Pulmonary artery endothelial cell (primary cell): ENCODE measurements at regions not wholly inside any gene's neighbourhood (a gene's known extent, or its start where the extent isn't known, plus 50 kb on each side); places are given as distances from the start of the nearest gene placed in this dataset.

ENCODE experiments used
- DNase-seq: peaks from one replicate; pipeline ENCODE4 v3.0.0-alpha.2; 2011; ENCODE audit warnings: low read depth, low spot score

DNA sequence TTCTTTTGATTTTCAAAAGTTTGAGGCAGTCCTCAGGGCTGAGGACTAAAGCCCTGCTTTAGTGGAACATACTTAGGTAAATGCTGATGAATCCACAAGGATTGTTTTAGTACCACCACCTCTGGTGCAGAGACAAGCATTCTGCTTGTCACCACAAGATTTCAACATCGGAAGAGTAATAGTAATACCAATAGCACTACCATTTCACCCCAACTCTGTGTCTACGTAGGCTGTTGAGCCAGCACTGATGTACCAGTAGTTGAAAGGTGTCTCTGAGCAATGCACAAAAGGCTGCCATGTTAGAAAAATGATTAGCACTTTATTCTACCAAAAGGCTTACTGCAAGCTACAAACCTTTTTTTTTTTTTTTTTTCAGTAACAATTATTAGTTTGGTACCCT lies 213.2 kb upstream of the SLC24A2 start:
- DNase-seq, result no peak

DNA sequence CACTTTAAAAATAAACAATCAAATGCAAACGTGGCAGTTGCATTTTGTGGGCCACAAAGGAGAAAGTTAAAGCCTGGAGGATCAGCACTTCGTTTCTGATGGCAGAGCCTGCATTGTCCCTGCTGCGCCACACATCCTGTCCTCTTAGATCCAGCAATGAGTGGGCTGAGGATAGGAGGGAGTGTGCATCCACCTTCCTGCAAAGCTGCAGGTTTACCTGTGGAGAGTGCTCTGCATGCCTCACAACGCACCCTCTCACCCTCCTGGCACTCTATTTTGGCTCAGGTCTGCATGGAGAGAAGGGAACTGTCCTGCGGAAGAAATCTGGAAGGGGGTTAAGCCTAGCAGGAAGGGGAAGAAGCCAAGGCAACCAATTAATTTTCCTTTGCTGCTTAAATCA lies 212.2 kb upstream of the SLC24A2 start:
- DNase-seq, result no peak

DNA sequence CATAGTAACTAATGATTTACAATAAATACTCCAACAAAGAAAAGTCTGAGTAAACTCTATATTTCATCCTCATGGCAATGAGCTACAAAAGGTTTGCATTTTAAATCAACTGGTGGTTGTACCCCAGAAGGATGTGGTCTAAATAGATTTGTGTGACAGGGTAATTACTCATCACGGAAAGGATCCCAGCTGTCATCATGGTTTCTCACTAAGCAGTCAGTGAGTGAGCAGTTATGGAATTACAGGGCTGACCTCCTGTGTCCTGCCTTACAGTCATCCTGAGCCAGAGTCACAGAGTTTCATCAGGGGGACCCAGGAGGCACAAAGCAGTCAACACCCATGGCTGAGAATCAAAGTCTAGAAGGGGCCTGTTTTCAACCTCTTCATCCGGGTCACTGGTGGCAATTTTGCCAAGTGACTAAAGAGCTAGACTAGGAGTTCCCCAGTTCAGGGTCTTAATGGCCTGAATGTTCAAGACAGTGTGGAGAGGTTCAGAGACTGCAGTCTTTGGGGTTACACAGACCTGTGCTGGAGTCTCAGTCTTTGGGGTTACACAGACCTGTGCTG lies 210.7 kb upstream of the SLC24A2 start:
- peak; percentile 22 for DNase-seq

DNA sequence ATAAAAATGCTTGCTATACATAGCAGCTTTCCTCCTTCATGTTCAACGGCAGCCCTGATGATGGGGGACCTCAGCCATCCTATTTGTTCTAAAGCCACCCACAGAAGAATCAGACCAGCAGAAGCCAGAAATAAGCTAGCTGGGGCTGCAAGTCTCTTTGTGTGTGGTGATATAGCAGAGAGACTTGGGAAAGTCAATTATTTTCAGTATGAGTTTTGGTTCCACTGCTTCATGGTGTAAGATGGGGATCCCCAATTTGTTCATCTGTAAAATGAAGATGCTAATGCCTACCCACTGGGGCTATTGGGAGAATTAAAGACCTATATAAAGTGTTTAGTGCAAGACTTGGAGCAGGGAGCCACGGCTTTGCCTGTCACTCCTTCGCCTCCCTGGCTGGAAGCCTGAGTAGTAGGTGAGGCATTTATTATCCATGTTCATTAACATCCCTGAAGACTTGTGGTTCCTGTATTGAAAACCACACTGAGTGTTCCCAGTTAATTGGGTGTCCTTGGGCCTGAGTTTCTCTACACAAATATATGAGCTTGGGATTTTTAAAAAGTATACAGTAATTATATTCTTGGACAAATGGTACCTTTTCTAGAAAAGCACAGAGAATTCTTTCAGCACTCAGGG lies 210.1 kb upstream of the SLC24A2 start:
- DNase-seq, result no peak

DNA sequence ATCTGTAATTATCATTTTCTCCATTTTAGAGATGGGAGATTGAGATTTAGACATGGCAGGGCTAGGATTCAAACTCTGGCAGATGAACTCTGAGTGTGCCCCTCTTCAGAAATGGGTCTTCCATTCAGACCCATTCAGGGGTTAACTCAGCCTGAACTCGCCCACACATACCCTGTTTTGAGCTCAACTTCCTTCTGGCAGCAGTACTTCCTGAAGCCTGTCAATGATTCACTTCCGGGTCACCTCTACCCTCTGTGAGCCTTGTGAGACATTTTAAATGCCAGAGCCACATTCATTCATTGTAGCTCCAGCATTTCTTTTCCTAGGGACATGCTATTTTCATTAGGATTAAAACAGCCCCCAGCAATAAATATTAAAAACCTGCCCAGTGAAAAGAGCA lies 209.3 kb upstream of the SLC24A2 start:
- DNase-seq, result peak; percentile 29

DNA sequence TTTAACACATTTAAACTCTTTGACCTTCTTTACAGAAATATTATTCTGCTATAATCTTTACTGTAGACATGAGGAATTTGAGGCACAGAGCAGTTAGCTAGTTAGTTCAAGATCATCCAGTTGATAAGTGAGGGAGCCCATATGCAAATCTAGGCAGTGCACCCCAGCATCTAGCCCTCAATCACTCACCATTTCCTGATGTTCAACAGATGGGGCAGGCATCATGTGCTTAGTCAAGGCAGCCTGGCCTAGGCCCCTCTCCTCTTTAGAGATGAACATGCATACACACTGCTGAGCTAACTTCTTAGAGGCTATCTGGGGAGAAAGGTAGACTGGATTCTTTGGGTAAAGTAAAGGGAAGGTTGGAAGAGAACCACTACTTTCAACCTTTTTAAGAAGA lies 206.8 kb upstream of the SLC24A2 start:
- no peak for DNase-seq

DNA sequence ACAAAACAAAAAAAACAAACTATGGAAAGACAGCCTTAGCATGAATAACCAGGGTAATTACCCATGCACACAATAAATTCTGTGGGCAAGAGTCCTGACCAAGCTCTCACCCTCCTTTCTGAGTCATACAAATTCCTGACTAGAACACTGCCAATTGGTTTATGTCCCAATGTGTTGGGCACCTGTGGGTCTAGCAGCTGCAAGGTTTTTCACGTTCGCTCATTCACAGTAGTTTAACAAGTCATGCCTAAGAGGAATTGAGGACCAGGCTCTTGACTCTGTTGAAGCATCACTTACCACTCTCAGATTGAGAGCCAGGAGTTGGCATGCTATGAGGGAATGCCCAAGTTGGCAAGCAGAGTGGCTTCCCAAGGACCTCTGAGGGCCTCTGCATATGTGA lies 205.5 kb upstream of the SLC24A2 start:
- no peak for DNase-seq

DNA sequence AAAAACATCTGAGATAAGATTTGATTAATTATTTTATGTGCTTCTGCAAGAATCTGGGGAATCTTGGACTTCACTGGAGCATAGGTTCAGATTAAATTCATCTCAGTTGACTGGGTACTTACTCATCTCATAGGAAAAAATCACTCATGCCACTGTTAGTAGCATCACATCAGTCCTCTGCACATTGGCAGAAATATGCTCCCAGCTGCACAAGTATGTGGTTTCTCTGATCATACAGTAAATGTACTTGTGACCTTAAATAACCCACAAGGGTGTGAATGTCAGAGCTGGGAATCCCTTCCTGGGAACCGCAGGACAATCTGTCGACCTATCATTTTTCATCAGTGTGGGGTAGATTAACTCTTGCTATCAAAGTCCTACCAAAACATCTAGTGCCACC lies 203.7 kb upstream of the SLC24A2 start:
- no peak for DNase-seq

DNA sequence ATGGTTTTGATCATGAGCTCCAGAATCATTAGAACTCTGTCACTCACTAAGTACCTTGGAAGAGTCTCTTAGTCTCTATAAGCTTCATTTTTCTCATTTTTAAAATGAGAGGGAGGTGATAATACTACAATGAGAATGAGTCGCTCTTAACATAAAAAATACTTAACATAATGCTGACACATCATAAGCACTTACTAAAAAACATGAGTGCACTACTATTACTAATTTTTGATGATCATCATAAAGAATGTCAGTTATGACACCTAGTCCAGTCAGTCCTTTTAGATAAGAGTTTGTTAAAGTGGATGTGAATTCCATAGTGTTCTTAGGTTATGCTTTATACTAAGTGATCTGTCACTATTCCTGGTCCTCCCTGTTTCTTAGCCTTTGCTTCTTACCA lies 200.4 kb upstream of the SLC24A2 start:
- DNase-seq, result no peak

DNA sequence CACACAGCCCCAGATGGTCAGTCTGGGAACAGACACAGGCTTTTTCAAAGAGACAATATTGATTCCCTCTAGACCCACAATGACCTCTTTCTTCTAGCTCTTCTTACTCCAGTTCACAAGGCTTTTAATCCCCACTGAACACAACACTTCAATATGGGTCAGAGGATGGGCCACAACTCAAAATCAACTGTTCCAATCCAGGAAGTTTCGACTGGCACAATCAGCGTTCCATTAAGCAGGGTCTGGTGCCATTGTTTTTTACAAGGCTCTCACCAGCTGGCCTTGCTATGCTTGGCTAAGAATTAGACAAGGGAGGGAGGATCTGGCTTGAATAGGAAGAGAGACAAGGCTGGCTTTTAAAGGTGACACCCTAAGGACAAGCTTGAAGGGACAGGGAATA lies 199.4 kb upstream of the SLC24A2 start:
- no peak for DNase-seq

DNA sequence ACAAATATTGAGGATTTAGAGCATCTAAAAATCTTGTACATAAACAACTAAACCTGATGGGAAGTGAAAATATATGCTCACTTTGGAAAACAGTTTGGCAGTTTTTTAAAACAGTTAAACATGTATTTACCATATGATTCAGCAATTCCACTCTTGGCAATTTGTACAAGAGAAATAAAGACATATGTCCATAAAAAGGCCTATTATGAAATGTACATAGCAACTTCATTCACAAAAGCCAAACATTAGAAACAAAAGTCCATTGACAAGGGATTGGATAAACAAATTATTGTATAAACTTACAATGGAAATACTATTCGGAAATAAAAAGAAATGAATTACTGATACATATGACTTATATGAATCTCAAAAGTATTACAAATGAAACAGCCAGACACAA lies 196.2 kb upstream of the SLC24A2 start:
- no peak for DNase-seq

DNA sequence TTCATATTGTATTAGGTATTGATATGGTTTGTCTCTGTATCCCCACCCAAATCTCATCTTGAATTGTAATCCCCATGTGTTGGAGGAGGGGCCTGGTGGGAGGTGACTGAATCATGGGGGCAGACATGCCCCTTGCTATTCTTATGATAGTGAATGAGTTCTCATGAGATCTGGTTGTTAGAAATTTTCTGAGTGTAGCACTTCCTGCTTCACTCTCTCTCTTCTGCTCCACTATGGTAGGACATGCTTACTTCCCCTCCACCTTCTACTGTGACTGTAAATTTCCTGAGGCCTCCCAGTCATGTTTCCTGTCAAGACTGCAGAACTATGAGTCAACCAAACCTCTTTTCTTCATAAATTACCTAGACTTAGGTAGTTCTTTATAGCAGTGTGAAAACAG lies 187.4 kb upstream of the SLC24A2 start:
- peak; percentile 29 for DNase-seq

DNA sequence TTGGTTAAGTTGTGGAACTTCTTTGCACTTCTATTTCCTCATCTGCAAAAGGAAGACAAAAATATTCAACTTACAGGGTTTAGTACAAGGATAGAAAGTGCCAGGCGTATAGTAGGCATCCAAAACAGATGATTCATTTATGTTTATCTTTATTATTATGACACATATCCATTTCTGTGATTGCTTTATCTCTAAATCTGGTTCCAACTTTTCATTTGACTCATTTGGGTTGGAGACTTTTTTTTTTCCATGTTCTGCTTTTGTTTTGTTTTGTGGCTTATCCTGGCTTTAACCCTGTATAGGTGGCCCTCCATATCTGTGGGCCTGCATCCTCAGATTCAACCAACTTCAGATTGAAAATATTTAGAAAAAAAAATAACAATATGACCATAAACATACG lies 186.7 kb upstream of the SLC24A2 start:
- no peak for DNase-seq

DNA sequence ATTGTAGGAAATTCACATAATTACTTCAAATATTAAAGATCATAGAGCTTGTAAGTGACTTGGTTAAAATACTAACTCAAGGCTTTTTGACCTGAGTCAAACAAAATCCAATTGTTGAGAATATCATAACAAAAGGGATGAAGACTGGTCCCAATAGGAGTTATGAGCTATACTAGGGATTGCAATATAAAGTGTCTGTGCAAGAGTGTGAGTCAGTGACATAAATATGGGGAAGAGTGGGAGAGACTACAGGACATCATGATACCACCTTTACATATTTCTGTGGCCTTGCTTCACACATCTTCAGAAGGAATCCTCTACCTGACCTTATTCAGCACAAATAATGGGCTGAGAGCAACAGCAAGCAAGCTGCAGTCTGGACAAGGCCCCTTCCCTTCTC lies 180.9 kb upstream of the SLC24A2 start:
- DNase-seq, result no peak

DNA sequence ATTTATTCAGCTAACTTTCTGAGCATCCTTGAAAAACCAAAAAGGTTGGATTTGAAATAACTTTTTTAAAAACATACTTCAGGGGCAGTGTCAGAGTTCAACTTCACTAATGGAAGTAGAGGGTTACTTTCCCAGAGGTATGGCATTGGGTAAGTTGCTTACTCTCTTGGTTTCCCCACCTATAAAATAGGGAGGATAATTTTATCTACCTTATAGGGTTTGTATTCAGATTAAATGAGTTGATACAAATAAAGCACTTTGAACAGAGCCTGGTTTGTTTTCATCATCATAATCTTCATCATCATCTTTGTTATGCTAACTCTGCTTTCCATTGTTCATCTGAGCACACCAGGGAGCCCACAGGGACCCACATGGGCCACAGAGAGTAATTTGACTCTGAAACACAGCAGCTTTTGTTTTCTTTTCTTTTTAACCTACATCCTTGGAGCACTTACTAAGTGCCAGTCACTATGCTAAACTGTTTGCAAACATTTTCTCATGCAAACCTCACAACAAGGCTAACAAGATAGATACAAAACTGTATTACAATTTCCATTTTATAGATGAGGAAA lies 179.1 kb upstream of the SLC24A2 start:
- no peak for DNase-seq

DNA sequence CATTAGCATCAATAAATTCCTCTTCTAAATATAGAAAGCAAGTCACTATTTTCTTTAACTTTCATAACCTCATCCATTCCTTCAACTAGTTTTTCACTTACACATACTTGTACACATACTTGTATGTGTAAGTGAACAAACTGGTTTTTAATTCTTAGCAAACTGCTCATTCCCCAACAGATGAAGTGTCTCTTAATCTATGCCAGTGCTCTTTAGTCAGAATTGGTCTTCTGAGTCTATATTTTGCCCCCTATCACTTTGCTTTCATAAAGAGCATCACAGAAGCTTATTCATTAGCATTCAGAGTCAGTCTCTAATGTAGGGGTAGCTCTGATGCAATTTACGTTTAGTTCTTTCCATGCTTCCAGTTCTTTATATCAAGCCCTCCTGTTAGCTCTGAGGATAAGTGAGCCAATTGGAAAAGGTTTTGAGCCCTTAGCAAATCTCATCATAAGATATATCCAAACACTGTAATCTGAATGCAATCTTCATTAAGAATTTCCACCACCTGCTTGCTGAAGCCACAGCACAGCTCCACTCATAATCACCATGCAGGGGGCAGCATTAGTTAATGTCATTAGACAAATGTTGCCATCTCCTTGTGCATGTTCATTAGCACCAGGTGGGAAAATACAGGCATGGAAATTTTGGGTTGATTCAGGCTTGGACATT lies 178.5 kb upstream of the SLC24A2 start:
- no peak for DNase-seq

DNA sequence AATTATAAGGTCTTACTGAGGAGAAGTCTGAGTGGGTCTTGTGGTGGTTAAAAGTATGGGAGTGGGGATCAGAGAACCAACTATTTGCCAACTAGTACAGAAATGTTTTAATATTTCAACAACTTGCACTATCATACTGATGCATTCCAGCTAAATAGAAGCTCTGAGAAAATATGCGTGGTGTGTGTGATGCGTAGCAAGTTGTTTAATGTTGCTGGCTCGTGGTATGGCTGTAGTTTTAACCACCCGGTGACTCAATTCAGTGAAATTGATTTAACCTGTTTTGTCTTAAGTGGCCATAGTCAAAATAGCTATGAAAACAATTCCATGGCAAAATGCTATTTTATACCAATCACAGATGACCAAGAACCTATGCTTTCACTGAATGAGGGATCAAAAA lies 176.5 kb upstream of the SLC24A2 start:
- no peak for DNase-seq

DNA sequence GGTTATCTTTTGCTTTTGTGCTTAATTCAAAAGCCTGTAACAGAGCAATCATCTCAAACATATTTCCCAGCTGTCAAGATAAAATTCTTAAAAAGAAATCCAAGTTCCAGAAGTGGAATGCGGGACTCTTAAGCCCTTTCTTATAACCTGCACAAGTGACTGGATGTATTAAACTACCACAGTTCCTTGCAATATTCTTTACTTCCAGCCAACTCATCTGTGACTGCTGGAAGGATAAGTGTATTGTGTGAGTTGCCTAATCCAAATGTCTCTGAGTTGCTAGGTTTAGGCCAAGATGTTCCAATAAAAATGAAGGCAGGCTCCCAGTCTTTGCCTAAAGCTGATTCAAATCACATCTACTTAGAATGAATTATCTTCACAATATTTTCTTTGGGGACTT lies 159.2 kb upstream of the SLC24A2 start:
- DNase-seq, result no peak

DNA sequence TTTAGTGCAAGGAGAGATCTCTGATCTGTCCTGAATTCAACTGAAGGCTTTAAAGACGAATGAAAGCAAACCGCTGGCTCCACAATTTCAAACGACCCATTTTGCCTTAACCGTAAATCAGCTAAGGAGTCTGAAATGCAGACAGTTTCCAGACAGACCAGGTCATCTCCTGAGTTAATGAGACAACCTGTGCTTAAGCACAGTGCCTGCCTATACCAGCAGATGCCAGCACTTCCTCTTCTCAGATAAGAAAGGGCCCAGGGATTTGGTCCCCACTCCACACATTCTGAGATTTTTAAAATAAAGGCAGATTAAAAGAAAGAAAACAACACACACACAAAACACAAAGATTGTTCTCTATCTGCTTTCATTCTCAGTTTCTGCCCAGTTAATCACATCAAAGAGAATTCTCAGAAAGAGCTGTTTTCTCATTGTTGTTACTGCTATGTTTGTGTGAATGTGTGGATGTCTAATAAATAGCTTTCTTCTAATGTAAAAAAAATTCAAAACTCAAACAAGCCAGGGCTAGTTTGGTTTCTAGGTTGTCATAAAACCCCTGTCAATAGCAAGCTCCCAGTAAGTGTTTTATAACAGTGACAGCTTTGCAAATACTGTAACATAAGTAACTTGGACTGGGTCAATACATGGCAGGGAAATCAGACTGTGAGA lies 157.7 kb upstream of the SLC24A2 start:
- DNase-seq, result no peak

DNA sequence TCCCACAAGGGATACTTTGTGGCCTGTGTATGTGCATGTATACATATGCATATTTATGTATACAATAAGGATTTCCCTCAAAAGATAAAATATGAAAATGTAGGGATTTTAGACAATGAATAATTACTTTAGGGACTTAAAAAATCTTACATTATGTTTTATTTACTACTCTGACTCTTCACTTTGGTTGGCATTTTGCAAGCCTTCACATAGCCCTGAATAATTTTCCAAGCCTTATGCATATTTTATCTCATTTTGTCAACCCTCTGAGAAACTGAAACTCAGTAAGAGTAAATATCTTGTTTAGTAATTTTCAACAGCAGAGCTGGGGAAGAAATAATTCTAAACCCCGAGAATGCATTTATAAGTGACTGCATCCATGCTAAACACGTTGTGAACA lies 153.0 kb upstream of the SLC24A2 start:
- no peak for DNase-seq

DNA sequence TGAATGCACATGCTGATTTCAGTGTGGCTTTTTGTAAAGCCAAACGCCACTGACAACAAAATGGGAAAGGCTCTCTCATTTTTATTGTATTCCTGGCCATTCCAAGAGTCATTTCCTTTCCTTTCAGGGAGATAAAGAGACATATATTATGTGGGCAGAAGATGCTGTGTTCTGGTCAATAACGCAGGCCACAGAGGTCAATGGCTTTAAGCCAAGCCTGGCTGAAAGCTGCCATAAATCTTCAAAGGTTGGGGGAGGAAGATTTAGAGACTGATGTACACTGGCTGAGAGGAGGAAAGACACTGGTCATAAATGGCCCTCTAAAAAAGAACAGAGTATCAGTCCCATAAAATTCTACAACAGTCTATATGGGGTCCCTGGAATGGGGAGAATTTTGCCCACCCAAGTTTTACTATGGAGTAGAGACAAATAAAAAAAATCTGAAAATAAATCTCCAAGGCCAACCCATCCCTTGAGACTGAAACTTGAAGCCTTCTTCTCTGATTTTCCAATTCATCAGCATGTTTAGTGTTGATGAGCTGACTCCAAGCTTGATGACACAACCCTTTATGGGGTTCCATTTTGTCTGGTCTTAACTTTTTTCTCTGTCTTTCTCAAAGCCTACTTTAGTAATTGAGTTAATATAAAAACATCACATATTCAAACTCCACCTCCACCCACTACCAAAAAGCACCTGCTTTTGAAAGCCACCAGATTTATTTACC lies 152.1 kb upstream of the SLC24A2 start:
- DNase-seq, result no peak
